Testis (tissue), 2 donors: ENCODE measurements at regions not wholly inside any gene's neighbourhood (a gene's known extent, or its start where the extent isn't known, plus 50 kb on each side); places are given as distances from the start of the nearest gene placed in this dataset.

Source experiments
- DNase-seq: peaks from one replicate; pipeline ENCODE4 v3.0.0-alpha.2; 2019
- H3K27ac ChIP-seq, 2 donors: fragments of 200-600 bp; sonication (generic); one replicate each; pipeline ENCODE4 v1.5.1; 2019
- H3K27me3 ChIP-seq: fragments of 200-600 bp; sonication (generic); one replicate; pipeline ENCODE4 v1.5.1; 2019
- H3K36me3 ChIP-seq: fragments of 200-600 bp; sonication (generic); one replicate; pipeline ENCODE4 v1.5.1; 2017; ENCODE audit warnings: low read depth; ENCODE audit errors: missing control alignments
- H3K4me1 ChIP-seq: fragments of 200-600 bp; sonication (generic); one replicate; pipeline ENCODE4 v1.5.1; 2019
- H3K4me3 ChIP-seq, 2 donors: fragments of 200-600 bp; sonication (generic); one replicate each; pipeline ENCODE4 v1.5.1; 2017 to 2019
- H3K9me3 ChIP-seq: fragments of 200-600 bp; sonication (generic); one replicate; pipeline ENCODE4 v1.5.1; 2017
- CTCF ChIP-seq, 3 experiments: fragments of 450-650 bp in 2 of 3; fragments of 200-600 bp in 1 of 3; sonication (generic) in 1 of 3; IDR thresholded peaks; one replicate each; pipeline ENCODE4 v1.5.1; 2016 to 2019; ENCODE audit warnings: antibody characterized with exemption in 3 of 3, mild to moderate bottlenecking in 2 of 3, moderate library complexity in 1 of 3
- POLR2A ChIP-seq: fragments of 450-650 bp; IDR thresholded peaks from one replicate; pipeline ENCODE4 v1.6.1; 2017; ENCODE audit warnings: antibody characterized with exemption, mild to moderate bottlenecking, moderate library complexity
- WGBS, 2 donors: methylation state at CpG; one replicate each; pipeline ENCODE4 v1.1.5; 2018; 5-methylcytosine and 5-hydroxymethylcytosine counted together
- intact Hi-C: fragments of 100-400 bp; cut with DNase I; formaldehyde crosslinking; loops from one replicate; pipeline ENCODE4 v1.15.1; 2023; ENCODE audit warnings: low total_unique reads

DNA sequence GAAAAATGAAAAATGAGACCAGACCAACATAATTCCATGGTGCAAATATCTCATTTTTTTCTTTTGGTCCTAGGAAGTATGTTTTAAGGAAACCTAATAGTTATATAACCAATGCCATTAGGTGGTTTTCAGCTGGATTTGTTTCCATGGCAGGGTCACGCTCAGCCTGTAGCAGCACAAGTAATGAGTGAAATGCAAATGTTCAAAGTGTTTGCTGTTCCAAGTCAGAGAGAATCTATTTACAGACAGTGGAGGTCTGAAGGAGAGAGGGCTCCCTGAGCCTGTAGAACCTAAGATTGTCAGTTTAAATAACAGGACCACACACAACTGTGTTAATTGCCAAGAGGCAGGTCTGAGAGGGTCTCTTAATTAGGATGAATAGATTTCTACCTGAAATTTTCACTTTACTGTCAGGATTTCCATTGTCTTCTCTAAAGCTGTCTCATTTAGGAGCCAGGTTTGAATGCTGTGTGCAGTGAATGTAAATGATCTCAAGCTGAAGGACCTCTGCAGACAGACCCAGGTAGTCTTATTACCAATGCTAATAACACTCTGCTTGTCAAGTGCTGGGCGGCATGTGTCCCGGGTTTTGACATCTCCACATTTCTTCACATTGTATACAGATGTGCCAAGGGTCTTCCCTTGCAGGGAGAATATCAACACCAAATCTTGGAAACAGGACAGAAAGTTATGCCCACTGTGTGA lies 317.3 kb upstream of the NECTIN3 start:
- DNase-seq = no peak
- Histone ChIP-seq H3K4me3 (no peak overlapping the region), H3K27me3 (no peaks in the 10 kb centered on the region), H3K27ac (no peak overlapping the region), H3K36me3 (no peaks in the 10 kb centered on the region), H3K4me1 (no peaks in the 10 kb centered on the region), H3K9me3 (no peaks in the 10 kb centered on the region)
- intact Hi-C loops = no loop called here
- TF ChIP-seq CTCF (IDR thresholded peaks at IDR 0.05) (no peak), POLR2A (no peak)
- WGBS, 2 donors = 58 to 86% methylated on average over 2 to 3 of the region's 3 CpGs

DNA sequence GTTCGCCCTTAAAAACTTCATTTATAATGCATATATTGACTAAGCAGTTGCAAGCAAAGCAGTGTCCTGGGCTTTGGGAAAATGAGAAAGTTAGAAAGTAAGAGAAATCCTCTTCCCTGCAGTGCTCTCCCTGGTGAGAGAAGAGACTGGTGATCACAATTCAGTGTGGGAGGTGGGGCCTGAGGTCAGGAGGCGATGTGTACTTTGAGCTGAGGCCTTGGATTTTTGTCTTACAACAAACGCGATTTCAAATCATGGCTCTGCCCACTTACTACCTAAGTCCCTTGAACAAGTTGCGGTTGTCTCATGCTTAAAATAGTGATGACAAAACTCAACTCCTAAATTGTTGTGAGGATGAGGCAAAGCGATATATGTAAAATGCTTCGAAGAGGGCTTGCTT lies 316.3 kb upstream of the NECTIN3 start:
- Histone ChIP-seq H3K27me3 (no peaks in the 10 kb centered on the region), H3K4me1 (no peaks in the 10 kb centered on the region), H3K27ac (no peak overlapping the region), H3K36me3 (no peaks in the 10 kb centered on the region), H3K4me3 (no peak overlapping the region), H3K9me3 (no peaks in the 10 kb centered on the region)
- intact Hi-C loops = no loop called here
- DNase-seq = no peak
- 74 to 78% methylated on average over 7 of the region's 7 CpGs for WGBS, 2 donors
- TF ChIP-seq POLR2A (no peak), CTCF (IDR thresholded peaks at IDR 0.05) (no peak)

GRCh38 chr3:110756705-110757104 lies 314.9 kb upstream of the NECTIN3 start:
- 54 to 77% methylated on average over 6 of the region's 6 CpGs for WGBS, 2 donors

GRCh38 chr3:110758208-110758607 lies 313.4 kb upstream of the NECTIN3 start:
- Histone ChIP-seq H3K4me1 (no peaks in the 10 kb centered on the region), H3K27me3 (no peaks in the 10 kb centered on the region), H3K36me3 (no peaks in the 10 kb centered on the region), H3K4me3 (no peak overlapping the region), H3K27ac (no peak overlapping the region), H3K9me3 (no peaks in the 10 kb centered on the region)
- no peak for DNase-seq
- intact Hi-C loops = no loop called here
- 83% methylated on average over 2 of the region's 2 CpGs for WGBS, 2 donors
- TF ChIP-seq CTCF (IDR thresholded peaks at IDR 0.05) (no peak), POLR2A (no peak)

More at GRCh38 chr3:110756705-110757104, 314.9 kb upstream of the NECTIN3 start:
- H3K27me3 ChIP-seq = no peaks in the 10 kb centered on the region
- no peak overlapping the region for H3K27ac ChIP-seq
- H3K9me3 ChIP-seq = no peaks in the 10 kb centered on the region
- H3K4me1 ChIP-seq = no peaks in the 10 kb centered on the region
- H3K36me3 ChIP-seq = no peaks in the 10 kb centered on the region
- intact Hi-C loops = no loop called here
- no peak for TF ChIP-seq POLR2A
- TF ChIP-seq CTCF (IDR thresholded peaks at IDR 0.05) = no peak
- no peak overlapping the region for H3K4me3 ChIP-seq
- DNase-seq = peak; percentile 17

GRCh38 chr3:110767156-110767555 lies 304.5 kb upstream of the NECTIN3 start:
- no peaks in the 10 kb centered on the region for H3K27me3 ChIP-seq
- no peaks in the 10 kb centered on the region for H3K9me3 ChIP-seq
- no peak for TF ChIP-seq POLR2A
- TF ChIP-seq CTCF (IDR thresholded peaks at IDR 0.05) = no peak
- WGBS, 2 donors = 88 to 97% methylated on average over 2 of the region's 2 CpGs
- no peak for DNase-seq
- intact Hi-C loops = no loop called here
- no peak overlapping the region for H3K4me3 ChIP-seq
- H3K27ac ChIP-seq = no peak overlapping the region
- no peaks in the 10 kb centered on the region for H3K36me3 ChIP-seq
- no peaks in the 10 kb centered on the region for H3K4me1 ChIP-seq
